ENCODE measurements at regions not wholly inside any gene's neighbourhood (a gene's known extent, or its start where the extent isn't known, plus 50 kb on each side); places are given as distances from the start of the nearest gene placed in this dataset.
A peak's percentile ranks its signal among the peaks of the same experiment; 100 is the strongest.

DNA sequence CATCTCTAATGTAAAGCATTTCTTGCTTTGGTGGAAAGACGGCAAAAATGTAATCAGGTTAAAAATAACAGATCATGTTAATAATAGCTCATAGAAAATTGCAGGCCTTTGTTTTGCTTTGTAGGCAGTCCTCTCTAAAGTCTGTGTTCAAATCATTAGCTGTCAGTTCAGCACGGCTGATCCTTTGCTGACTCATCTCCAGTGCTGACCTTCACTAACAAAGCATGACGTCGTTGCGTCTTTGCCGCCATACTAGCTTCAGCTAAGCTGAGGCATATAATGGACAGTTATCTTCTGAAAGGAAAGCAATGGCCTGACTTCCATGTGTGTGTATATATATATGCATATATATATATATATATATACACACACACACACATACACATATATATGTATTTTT lies 984.6 kb downstream of the CDY2B start:
- DNase-seq (ENCODE audit: low spot score) (peak; percentile 8), FAIRE-seq (no peak)

DNA sequence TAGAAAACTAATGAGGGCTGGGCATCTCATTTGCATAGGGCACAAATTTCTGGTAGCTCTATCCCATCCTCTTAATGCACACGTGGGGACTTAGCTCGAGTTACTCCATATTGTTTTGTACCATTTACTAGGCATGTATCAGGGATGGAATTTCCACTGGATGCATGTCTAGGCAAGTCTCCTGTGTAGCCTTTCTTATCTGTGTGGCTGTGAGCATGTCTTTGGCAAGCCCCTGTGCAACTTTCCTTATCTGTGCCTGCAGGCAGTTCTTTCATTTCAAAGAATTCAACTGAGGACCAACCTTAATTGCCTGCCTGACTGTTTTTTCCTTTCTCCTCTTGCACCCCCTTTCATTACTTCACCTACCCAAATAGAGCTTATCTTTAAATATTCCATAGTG lies 992.9 kb downstream of the CDY2B start:
- DNase-seq (ENCODE audit: low spot score): no peak
- FAIRE-seq: no peak

- DNase-seq (ENCODE audit: low spot score) (peak; percentile 56), FAIRE-seq (peak; percentile 28)
These were observed 1019.3 kb downstream of the CDY2B start for GRCh38 chrY:16860676-16861075.

DNA sequence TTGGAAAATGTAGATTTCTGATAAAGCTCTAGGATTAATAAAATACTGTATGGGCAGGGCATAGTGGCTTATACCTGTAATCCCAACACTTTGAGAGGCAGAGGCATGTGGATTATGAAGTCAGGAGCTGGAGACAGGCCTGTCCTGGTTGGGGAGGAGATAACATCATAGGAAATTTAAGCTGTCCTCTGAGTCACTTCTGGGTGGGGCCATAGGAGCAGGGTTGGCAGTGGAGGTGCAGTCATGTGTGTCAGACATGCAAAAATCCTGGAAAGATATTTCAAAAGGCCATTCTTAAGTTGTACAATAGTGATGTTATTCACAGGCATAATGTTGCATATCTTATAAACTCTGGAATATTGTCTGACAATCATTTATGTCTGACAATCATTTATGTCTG lies 1038.5 kb downstream of the CDY2B start:
- FAIRE-seq: peak; percentile 95

GRCh38 chrY:16835206-16835605 lies 1044.8 kb downstream of the CDY2B start:
- peak; percentile 94 for FAIRE-seq
- DNase-seq (ENCODE audit: low spot score): peak; percentile 34

More for the DNA sequence above, 1038.5 kb downstream of the CDY2B start:
- DNase-seq (ENCODE audit: low spot score): peak; percentile 65

- no peak for FAIRE-seq
- no peak for DNase-seq (ENCODE audit: low spot score)
These were observed 1045.3 kb downstream of the CDY2B start for GRCh38 chrY:16834696-16835095.

GRCh38 chrY:16834151-16834550 lies 1045.9 kb downstream of the CDY2B start:
- DNase-seq (ENCODE audit: low spot score): peak; percentile 69
- peak; percentile 96 for FAIRE-seq

DNA sequence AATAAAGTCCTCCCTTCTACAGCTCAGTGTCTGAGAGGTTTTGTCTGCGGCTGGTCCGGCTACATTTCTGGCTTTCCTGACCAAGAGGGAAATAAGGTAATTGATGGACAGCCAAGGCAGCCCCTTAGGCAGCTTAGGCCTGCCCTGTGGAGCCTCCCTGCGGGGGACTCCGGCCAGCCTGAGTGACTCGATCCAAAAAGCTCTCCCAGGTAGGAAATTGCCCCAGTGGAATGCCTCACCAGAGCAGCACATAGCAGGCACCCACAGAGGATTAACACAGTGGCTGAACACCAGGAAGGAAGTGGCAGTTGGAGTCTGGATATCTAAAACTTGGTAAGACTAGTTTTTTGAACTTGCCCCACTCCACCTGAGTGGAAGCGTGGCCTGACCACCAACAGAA lies 1048.3 kb downstream of the CDY2B start:
- DNase-seq (ENCODE audit: low spot score) (peak; percentile 87), FAIRE-seq (no peak)

- peak; percentile 97 for FAIRE-seq
- peak; percentile 67 for DNase-seq (ENCODE audit: low spot score)
These were observed 1048.7 kb downstream of the CDY2B start for GRCh38 chrY:16831364-16831763.

GRCh38 chrY:16807713-16808112 lies 1072.3 kb downstream of the CDY2B start:
- FAIRE-seq (no peak), DNase-seq (ENCODE audit: low spot score) (no peak)

Data from RCC 7860 (cell line).